SU-DHL-6 (cell line): ENCODE measurements at regions not wholly inside any gene's neighbourhood (a gene's known extent, or its start where the extent isn't known, plus 50 kb on each side); places are given as distances from the start of the nearest gene placed in this dataset.

Experiments used
- H2AFZ ChIP-seq: fragments of 200-600 bp; sonication (generic); 2 replicates; pipeline ENCODE4 v1.6.1; 2014; ENCODE audit warnings: low read depth, mild to moderate bottlenecking, moderate library complexity, mixed read lengths, antibody characterized with exemption, low read length; ENCODE audit not compliant: severe bottlenecking
- H3F3A ChIP-seq: fragments of 200-600 bp; shearing (Covaris generic); 2 replicates; pipeline ENCODE4 v1.6.0; 2016; ENCODE audit warnings: antibody characterized with exemption, mild to moderate bottlenecking; ENCODE audit not compliant: insufficient read depth
- H3K27ac ChIP-seq: fragments of 200-600 bp; sonication (generic); 2 replicates; pipeline ENCODE4 v1.5.1; 2016; ENCODE audit warnings: low read depth, mild to moderate bottlenecking, low read length, moderate library complexity, mixed read lengths
- H3K27me3 ChIP-seq: fragments of 200-600 bp; sonication (generic), shearing (Covaris generic); 2 replicates; pipeline ENCODE4 v1.6.0; 2014; ENCODE audit warnings: mild to moderate bottlenecking, low read length
- H3K36me3 ChIP-seq: fragments of 200-600 bp; sonication (generic); 2 replicates; pipeline ENCODE4 v1.6.1; 2014; ENCODE audit warnings: mild to moderate bottlenecking, low read length, mixed read lengths
- H3K4me2 ChIP-seq: fragments of 300-600, 200-600 bp; shearing (Covaris generic), sonication (generic); 2 replicates; pipeline ENCODE4 v1.6.0; 2014; ENCODE audit warnings: low read length, low read depth, mild to moderate bottlenecking; ENCODE audit not compliant: poor library complexity, severe bottlenecking
- H3K4me3 ChIP-seq: fragments of 200-600 bp; sonication (generic); 2 replicates; pipeline ENCODE4 v1.5.1; 2014; ENCODE audit warnings: antibody characterized with exemption, low read length, mild to moderate bottlenecking, mixed read lengths; ENCODE audit not compliant: insufficient read depth, poor library complexity, severe bottlenecking
- H3K79me2 ChIP-seq: fragments of 200-600 bp; sonication (generic); 2 replicates; pipeline ENCODE4 v1.6.1; 2014; ENCODE audit warnings: mild to moderate bottlenecking, low read length, moderate library complexity; ENCODE audit not compliant: insufficient read depth
- H3K9ac ChIP-seq: fragments of 200-600 bp; sonication (generic); 2 replicates; pipeline ENCODE4 v1.7.0; 2014; ENCODE audit warnings: mild to moderate bottlenecking, low read length
- H3K9me2 ChIP-seq: fragments of 200-600 bp; sonication (generic); replicated peaks from 2 replicates; pipeline ENCODE4 v1.6.1; 2014; ENCODE audit warnings: low read length; ENCODE audit not compliant: insufficient read depth
- H3K9me3 ChIP-seq: fragments of 200-600 bp; sonication (generic); 2 replicates; pipeline ENCODE4 v1.6.1; 2014; ENCODE audit warnings: low read length, mixed read lengths; ENCODE audit not compliant: insufficient read depth
- H4K20me1 ChIP-seq: fragments of 200-600 bp; sonication (generic); 2 replicates; pipeline ENCODE4 v1.6.1; 2014; ENCODE audit warnings: low read depth, mild to moderate bottlenecking, antibody characterized with exemption, low read length, moderate library complexity, mixed read lengths
- EZH2phosphoT487 ChIP-seq: fragments of 200-600 bp; sonication (generic), shearing (Covaris generic); conservative IDR thresholded peaks from 2 replicates; pipeline ENCODE4 v1.6.1; 2018; ENCODE audit warnings: mild to moderate bottlenecking, antibody characterized with exemption, low read length, moderate library complexity, mixed read lengths
- TF ChIP-seq, protein P1 (sequence below): fragments of 200-600 bp; sonication (generic); IDR thresholded peaks from one replicate; pipeline ENCODE4 v1.5.1; 2017; ENCODE audit warnings: antibody characterized with exemption, mild to moderate bottlenecking, low read length, moderate library complexity; ENCODE audit not compliant: insufficient read depth, poor library complexity, severe bottlenecking

DNA sequence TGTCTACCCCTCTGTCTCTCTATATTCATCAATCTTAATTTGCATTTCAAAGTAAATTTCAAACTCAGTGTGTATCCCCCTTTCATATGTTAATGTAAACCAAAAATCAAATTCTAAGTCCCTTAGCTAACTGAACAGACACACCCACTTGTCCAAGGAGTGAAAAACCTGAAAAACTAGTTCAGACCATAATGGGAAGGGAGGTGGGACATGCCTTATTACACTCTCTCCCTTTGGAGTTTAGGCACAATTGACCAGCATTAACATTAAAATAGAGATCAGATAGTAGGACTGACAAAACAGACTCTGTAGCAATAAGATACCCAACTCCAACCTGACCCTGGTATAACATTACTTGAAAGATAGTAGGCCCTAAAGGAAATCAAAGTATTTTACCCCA, 247.7 kb upstream of the GADL1 start:
- no peaks in the 10 kb centered on the region for H3K9me2 ChIP-seq
- H2AFZ ChIP-seq, result no peak overlapping the region
- H3K27me3 ChIP-seq, result no peaks in the 10 kb centered on the region
- H3K27ac ChIP-seq, result no peak overlapping the region
- H3K4me3 ChIP-seq, result no peak overlapping the region
- H3F3A ChIP-seq, result no peaks in the 10 kb centered on the region
- TF ChIP-seq EZH2phosphoT487, result no peak
- TF ChIP-seq, protein P1, sequence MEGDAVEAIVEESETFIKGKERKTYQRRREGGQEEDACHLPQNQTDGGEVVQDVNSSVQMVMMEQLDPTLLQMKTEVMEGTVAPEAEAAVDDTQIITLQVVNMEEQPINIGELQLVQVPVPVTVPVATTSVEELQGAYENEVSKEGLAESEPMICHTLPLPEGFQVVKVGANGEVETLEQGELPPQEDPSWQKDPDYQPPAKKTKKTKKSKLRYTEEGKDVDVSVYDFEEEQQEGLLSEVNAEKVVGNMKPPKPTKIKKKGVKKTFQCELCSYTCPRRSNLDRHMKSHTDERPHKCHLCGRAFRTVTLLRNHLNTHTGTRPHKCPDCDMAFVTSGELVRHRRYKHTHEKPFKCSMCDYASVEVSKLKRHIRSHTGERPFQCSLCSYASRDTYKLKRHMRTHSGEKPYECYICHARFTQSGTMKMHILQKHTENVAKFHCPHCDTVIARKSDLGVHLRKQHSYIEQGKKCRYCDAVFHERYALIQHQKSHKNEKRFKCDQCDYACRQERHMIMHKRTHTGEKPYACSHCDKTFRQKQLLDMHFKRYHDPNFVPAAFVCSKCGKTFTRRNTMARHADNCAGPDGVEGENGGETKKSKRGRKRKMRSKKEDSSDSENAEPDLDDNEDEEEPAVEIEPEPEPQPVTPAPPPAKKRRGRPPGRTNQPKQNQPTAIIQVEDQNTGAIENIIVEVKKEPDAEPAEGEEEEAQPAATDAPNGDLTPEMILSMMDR, result no peak
- no peaks in the 10 kb centered on the region for H3K79me2 ChIP-seq
- no peaks in the 10 kb centered on the region for H3K36me3 ChIP-seq
- H3K9ac ChIP-seq, result no peak overlapping the region
- peaks cover under 1% of the 10 kb centered on the region; the same call in 1 of the 2 replicates for H3K9me3 ChIP-seq
- H3K4me2 ChIP-seq, result no peak overlapping the region
- H4K20me1 ChIP-seq, result no peaks in the 10 kb centered on the region

- Histone ChIP-seq H3K79me2 (no peaks in the 10 kb centered on the region), H3K9me2 (no peaks in the 10 kb centered on the region), H3K9me3 (peaks cover 4% of the 10 kb centered on the region; the same call in 1 of the 2 replicates), H3K4me2 (no peak overlapping the region), H3K27ac (no peak overlapping the region), H3K4me3 (no peak overlapping the region), H4K20me1 (no peaks in the 10 kb centered on the region), H3F3A (no peaks in the 10 kb centered on the region), H3K9ac (no peak overlapping the region), H3K36me3 (no peaks in the 10 kb centered on the region), H2AFZ (no peak overlapping the region), H3K27me3 (no peaks in the 10 kb centered on the region)
- TF ChIP-seq, protein P1, result no peak
- no peak for TF ChIP-seq EZH2phosphoT487
These were observed 248.1 kb upstream of the GADL1 start for GRCh38 chr3:31142543-31142942.

- peaks cover 4% of the 10 kb centered on the region; the same call in 1 of the 2 replicates for H3K9me3 ChIP-seq
- H2AFZ ChIP-seq, result no peak overlapping the region
- H3F3A ChIP-seq, result no peaks in the 10 kb centered on the region
- no peak overlapping the region for H3K9ac ChIP-seq
- H3K4me3 ChIP-seq, result no peak overlapping the region
- TF ChIP-seq EZH2phosphoT487, result no peak
- H3K36me3 ChIP-seq, result no peaks in the 10 kb centered on the region
- no peaks in the 10 kb centered on the region for H4K20me1 ChIP-seq
- H3K27ac ChIP-seq, result no peak overlapping the region
- H3K9me2 ChIP-seq, result no peaks in the 10 kb centered on the region
- no peaks in the 10 kb centered on the region for H3K27me3 ChIP-seq
- no peaks in the 10 kb centered on the region for H3K79me2 ChIP-seq
- no peak overlapping the region for H3K4me2 ChIP-seq
These were observed 250.6 kb upstream of the GADL1 start for GRCh38 chr3:31145062-31145461.

- TF ChIP-seq, protein P1, result no peak
- no peak for TF ChIP-seq EZH2phosphoT487
- H3K9me2 ChIP-seq, result no peaks in the 10 kb centered on the region
- no peak overlapping the region for H2AFZ ChIP-seq
These were observed 253.1 kb upstream of the GADL1 start for GRCh38 chr3:31147550-31147949.

More at GRCh38 chr3:31147550-31147949, 253.1 kb upstream of the GADL1 start:
- Histone ChIP-seq H3F3A (no peaks in the 10 kb centered on the region), H3K9ac (no peak overlapping the region), H3K9me3 (peaks cover 4% of the 10 kb centered on the region; the same call in 1 of the 2 replicates), H3K4me3 (no peak overlapping the region), H4K20me1 (no peaks in the 10 kb centered on the region), H3K27me3 (no peaks in the 10 kb centered on the region), H3K4me2 (no peak overlapping the region), H3K79me2 (no peaks in the 10 kb centered on the region), H3K36me3 (no peaks in the 10 kb centered on the region), H3K27ac (no peak overlapping the region)
